LNCAP (cell line): ENCODE measurements at regions not wholly inside any gene's neighbourhood (a gene's known extent, or its start where the extent isn't known, plus 50 kb on each side); places are given as distances from the start of the nearest gene placed in this dataset.

Experiments
- TF ChIP-seq, protein P1 (sequence below): fragments of 450-650 bp; IDR thresholded peaks from 2 replicates; pipeline ENCODE4 v1.5.1; 2017; ENCODE audit warnings: mild to moderate bottlenecking

DNA sequence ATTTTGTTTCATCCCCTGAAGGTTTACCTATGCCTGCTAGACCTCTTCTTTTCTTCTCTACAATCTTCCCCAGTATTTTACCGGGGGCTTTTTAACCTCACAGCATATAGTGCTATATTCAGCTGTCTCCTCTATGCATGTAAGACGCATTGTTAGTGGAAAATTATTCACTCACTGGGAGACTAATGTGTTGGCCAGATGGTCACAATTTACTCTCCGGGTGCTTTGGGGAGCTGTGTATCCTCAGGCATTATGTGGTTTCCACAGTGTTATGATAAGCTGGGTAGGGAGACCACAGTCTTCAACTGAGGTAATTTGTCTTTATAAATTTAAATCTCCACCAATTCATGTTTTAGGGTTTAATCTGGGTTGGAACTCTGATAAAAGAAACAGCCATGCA lies 553.8 kb upstream of the PTCHD4 start:
- TF ChIP-seq, protein P1, sequence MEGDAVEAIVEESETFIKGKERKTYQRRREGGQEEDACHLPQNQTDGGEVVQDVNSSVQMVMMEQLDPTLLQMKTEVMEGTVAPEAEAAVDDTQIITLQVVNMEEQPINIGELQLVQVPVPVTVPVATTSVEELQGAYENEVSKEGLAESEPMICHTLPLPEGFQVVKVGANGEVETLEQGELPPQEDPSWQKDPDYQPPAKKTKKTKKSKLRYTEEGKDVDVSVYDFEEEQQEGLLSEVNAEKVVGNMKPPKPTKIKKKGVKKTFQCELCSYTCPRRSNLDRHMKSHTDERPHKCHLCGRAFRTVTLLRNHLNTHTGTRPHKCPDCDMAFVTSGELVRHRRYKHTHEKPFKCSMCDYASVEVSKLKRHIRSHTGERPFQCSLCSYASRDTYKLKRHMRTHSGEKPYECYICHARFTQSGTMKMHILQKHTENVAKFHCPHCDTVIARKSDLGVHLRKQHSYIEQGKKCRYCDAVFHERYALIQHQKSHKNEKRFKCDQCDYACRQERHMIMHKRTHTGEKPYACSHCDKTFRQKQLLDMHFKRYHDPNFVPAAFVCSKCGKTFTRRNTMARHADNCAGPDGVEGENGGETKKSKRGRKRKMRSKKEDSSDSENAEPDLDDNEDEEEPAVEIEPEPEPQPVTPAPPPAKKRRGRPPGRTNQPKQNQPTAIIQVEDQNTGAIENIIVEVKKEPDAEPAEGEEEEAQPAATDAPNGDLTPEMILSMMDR = no peak

- TF ChIP-seq, protein P1 = no peak
These were observed 547.9 kb upstream of the PTCHD4 start for GRCh38 chr6:48658915-48659314.

DNA sequence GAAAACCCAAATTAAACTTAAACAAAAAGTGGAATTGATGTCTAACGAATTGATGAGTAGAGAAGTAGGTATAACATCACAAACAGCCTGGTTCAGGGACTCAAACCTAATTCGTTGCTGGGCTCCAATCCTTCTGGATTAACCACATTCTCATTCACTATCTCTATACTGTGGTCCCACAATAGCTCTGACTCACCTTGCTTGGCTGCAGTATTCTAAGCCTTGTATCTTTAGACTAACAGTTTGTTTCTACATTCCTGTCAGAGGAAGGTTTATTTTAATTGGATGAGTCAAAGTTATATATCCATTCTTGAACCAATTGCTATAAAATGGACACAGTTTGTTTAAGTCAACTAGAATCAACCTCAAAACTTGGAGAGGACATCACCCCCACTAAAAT lies 530.5 kb upstream of the PTCHD4 start:
- TF ChIP-seq, protein P1 = no peak

- TF ChIP-seq, protein P1 = no peak
These were observed 519.5 kb upstream of the PTCHD4 start for GRCh38 chr6:48630511-48630910.

GRCh38 chr6:48628316-48628715 lies 517.3 kb upstream of the PTCHD4 start:
- TF ChIP-seq, protein P1 = no peak

DNA sequence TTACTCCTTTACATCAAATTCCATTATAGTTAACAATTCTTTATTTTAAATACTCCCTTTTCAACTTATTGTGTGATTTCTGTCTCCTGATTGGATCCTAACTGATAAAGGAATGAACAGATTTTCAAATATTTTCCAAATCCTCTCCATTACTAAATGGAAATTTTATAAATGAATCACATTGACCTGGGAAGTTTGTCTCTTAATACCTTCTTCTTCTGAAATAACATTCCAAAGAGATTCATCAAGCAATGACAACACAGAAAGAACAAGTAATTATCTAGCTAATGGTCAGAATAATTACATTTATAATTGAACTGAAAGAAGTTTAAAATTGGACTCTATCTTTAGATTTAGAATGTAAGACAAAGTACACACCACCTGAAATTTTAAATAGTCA lies 515.4 kb upstream of the PTCHD4 start:
- TF ChIP-seq, protein P1 = no peak

DNA sequence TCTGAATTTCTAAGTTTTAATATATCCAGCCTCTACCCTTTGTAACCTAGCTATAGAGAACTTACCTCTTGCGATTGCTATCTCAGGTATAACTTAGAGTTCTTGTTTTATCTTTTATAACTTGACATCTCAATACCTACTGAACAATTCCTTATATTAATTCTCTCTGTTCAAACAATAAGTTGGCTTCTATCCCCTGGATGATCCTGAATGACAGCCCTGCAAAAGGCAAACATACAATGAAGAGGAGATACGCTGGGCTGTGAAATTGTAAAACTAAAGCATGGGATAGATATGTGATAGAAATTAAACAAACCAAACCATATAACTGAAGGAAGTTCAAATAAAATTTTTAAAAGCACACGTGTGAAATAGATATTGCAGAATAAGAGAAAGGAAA lies 513.6 kb upstream of the PTCHD4 start:
- TF ChIP-seq, protein P1 = no peak

GRCh38 chr6:48619771-48620170 lies 508.8 kb upstream of the PTCHD4 start:
- TF ChIP-seq, protein P1 = no peak
